GM13977 (cell line): ENCODE measurements at regions not wholly inside any gene's neighbourhood (a gene's known extent, or its start where the extent isn't known, plus 50 kb on each side); places are given as distances from the start of the nearest gene placed in this dataset.

Experiments used
- DNase-seq: peaks from one replicate; pipeline ENCODE4 v3.0.0; 2012; ENCODE audit warnings: low spot score
- CTCF ChIP-seq: IDR thresholded peaks from 2 replicates; pipeline ENCODE4 v1.5.1; 2012; ENCODE audit warnings: mild to moderate bottlenecking, control low read depth; ENCODE audit not compliant: insufficient read depth; ENCODE audit errors: extremely low read depth, missing control alignments
- in situ Hi-C: fragments of 300-500 bp; cut with MboI; formaldehyde crosslinking; loops from one replicate; pipeline ENCODE4 v1.12.0; 2022; ENCODE audit warnings: low sequenced_read_pairs, low pct_unique_long_range_greater_than_20kb, mixed read lengths, inconsistent platforms; ENCODE audit not compliant: unreplicated experiment

DNA sequence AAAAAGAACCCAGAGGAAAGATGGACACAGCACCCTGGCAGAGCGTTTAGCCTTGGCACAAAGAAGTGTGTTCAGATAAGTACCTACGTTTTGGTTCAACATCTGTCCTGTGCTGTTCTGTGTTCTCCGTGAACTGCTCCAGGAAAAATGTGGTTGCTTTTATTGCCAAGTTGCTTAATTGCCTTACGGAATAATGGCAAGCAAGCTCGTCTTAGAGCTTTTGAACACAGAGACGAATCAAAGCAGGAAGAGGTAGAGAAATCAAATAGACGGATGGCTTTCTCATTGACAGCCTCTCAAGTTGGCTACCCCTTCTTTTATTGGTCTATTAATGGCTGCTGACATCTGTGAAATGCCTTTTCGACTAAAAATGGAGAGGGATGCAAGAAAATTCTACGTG lies 911.1 kb upstream of the EEF2KMT start:
- no peak for TF ChIP-seq CTCF
- DNase-seq: no peak
- in situ Hi-C loops: no loop called here

- in situ Hi-C loops: no loop called here
- no peak for TF ChIP-seq CTCF
These were observed 895.8 kb upstream of the EEF2KMT start for GRCh38 chr16:5993356-5993755.

DNA sequence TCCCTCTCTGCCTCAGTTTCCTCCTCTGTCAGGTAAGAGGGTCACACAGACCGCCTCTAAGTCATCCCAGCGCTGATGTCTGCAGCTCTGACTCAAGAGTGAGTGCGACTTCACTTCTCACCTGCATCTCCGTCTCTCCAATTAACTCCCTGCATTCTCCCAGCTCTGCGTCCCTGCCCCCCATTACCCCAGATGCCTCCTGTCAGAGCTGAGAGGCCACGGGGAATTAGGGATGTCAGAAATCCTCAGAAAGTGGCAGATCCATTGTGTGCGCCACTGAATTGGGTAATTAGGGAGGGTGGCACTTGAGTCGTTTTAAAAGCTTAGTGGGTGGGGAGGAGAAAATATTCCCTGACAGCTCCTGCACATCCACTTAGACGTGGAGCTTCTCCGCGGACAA lies 885.4 kb upstream of the EEF2KMT start:
- TF ChIP-seq CTCF: no peak
- DNase-seq: no peak
- in situ Hi-C loops: no loop called here

More at GRCh38 chr16:5993356-5993755, 895.8 kb upstream of the EEF2KMT start:
- no peak for DNase-seq

DNA sequence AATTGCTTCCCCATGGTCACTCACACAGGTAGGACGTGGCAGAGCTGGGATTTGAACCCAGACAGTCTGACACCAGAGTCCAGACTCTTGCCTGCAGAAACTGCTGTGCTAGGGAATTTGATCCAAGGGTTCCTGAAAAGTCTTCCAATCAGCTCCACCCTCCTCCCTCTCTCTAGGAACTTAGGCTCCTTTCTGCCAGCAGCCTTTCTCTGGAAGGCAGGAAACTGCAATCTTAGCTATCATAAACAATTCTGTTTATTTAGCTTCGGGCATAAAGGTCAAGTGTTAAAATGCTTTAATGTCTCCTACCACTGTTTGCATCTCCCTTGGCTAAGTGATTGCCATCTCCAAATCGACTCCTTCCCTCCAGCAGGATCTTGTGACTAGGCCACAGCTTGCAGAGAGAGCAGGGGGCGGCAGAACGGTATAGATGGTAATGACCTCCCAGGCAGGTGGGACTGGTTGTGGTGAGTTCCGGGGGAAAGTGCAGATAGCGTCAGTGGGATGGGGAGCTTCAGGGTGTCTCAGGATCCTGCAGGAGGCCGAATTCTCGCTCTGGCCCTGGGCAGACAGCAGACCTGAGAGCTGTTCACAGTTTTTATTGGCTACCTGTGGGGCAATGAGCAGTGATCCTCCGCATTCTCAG lies 882.4 kb upstream of the EEF2KMT start:
- in situ Hi-C loops: no loop called here
- no peak for DNase-seq
- TF ChIP-seq CTCF: no peak

- TF ChIP-seq CTCF: no peak
- in situ Hi-C loops: no loop called here
- DNase-seq: no peak
These were observed 879.7 kb upstream of the EEF2KMT start for GRCh38 chr16:5977329-5977728.

GRCh38 chr16:5972747-5973146 lies 875.2 kb upstream of the EEF2KMT start:
- in situ Hi-C loops: no loop called here
- TF ChIP-seq CTCF: no peak
- no peak for DNase-seq
